A673 (cell line): ENCODE measurements at regions not wholly inside any gene's neighbourhood (a gene's known extent, or its start where the extent isn't known, plus 50 kb on each side); places are given as distances from the start of the nearest gene placed in this dataset.

Source experiments
- CTCF ChIP-seq: fragments of 300-800, 200-600 bp; sonication (generic); conservative IDR thresholded peaks from 2 replicates; pipeline ENCODE4 v1.5.1; 2017; ENCODE audit warnings: low read depth, mild to moderate bottlenecking, antibody characterized with exemption, low read length, moderate library complexity, mixed read lengths
- EZH2 ChIP-seq: fragments of 200-600 bp; sonication (generic); IDR thresholded peaks from 2 replicates; pipeline ENCODE4 v1.6.1; 2017; ENCODE audit warnings: borderline replicate concordance, low read depth, mild to moderate bottlenecking, mixed read lengths, antibody characterized with exemption, low read length; ENCODE audit not compliant: poor library complexity, severe bottlenecking

GRCh38 chr19:22545751-22546150 is 88.4 kb upstream of the ZNF492 start:
- TF ChIP-seq CTCF (peak; percentile 49), EZH2 (no peak)
